C4-2B (cell line): ENCODE measurements at regions not wholly inside any gene's neighbourhood (a gene's known extent, or its start where the extent isn't known, plus 50 kb on each side); places are given as distances from the start of the nearest gene placed in this dataset.
"Not testable (repeated sequence)": the region's sequence is repeated elsewhere in the genome, so short reads cannot be mapped to it uniquely, and the experiment has no call there.

Source experiments
- ZFX ChIP-seq: fragments of 450-650 bp; IDR thresholded peaks from 2 replicates; pipeline ENCODE4 v1.6.1; 2017
- TF ChIP-seq, protein P1 (sequence below): fragments of 450-650 bp; conservative IDR thresholded peaks from 2 replicates; pipeline ENCODE4 v1.5.1; 2017; ENCODE audit warnings: mild to moderate bottlenecking

- TF ChIP-seq, protein P1, sequence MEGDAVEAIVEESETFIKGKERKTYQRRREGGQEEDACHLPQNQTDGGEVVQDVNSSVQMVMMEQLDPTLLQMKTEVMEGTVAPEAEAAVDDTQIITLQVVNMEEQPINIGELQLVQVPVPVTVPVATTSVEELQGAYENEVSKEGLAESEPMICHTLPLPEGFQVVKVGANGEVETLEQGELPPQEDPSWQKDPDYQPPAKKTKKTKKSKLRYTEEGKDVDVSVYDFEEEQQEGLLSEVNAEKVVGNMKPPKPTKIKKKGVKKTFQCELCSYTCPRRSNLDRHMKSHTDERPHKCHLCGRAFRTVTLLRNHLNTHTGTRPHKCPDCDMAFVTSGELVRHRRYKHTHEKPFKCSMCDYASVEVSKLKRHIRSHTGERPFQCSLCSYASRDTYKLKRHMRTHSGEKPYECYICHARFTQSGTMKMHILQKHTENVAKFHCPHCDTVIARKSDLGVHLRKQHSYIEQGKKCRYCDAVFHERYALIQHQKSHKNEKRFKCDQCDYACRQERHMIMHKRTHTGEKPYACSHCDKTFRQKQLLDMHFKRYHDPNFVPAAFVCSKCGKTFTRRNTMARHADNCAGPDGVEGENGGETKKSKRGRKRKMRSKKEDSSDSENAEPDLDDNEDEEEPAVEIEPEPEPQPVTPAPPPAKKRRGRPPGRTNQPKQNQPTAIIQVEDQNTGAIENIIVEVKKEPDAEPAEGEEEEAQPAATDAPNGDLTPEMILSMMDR: not testable (repeated sequence)
- TF ChIP-seq ZFX: not testable (repeated sequence)
Observed at GRCh38 chr5:91241460-91241859, 141.7 kb downstream of the ARRDC3 start.
